CMK (cell line): ENCODE measurements at regions not wholly inside any gene's neighbourhood (a gene's known extent, or its start where the extent isn't known, plus 50 kb on each side); places are given as distances from the start of the nearest gene placed in this dataset.

Experiments used
- DNase-seq: peaks from one replicate; pipeline ENCODE4 v3.0.0-alpha.2; 2010; ENCODE audit warnings: low read depth

- no peak for DNase-seq
Measured at GRCh38 chr12:92614502-92614901, 88.3 kb upstream of the PLEKHG7 start.

- no peak for DNase-seq
Measured at GRCh38 chr12:92614001-92614400, 88.8 kb upstream of the PLEKHG7 start.

GRCh38 chr12:92612611-92613010, 90.2 kb upstream of the PLEKHG7 start:
- DNase-seq = no peak

- DNase-seq = no peak
Measured at GRCh38 chr12:92608151-92609091, 94.4 kb upstream of the PLEKHG7 start.

GRCh38 chr12:92606956-92607355, 95.8 kb upstream of the PLEKHG7 start:
- DNase-seq = no peak

GRCh38 chr12:92605621-92606170, 97.1 kb upstream of the PLEKHG7 start:
- DNase-seq = no peak

GRCh38 chr12:92604786-92605185, 98.0 kb upstream of the PLEKHG7 start:
- no peak for DNase-seq

GRCh38 chr12:92603741-92604432, 98.9 kb upstream of the PLEKHG7 start:
- no peak for DNase-seq

GRCh38 chr12:92602930-92603623, 99.7 kb upstream of the PLEKHG7 start:
- DNase-seq = no peak

GRCh38 chr12:92602476-92602875, 100.3 kb upstream of the PLEKHG7 start:
- no peak for DNase-seq

GRCh38 chr12:92601680-92602079, 101.1 kb upstream of the PLEKHG7 start:
- no peak for DNase-seq

GRCh38 chr12:92601176-92601575, 101.6 kb upstream of the PLEKHG7 start:
- DNase-seq = no peak

GRCh38 chr12:92600052-92600451, 102.7 kb upstream of the PLEKHG7 start:
- DNase-seq = no peak

- DNase-seq = no peak
Measured at GRCh38 chr12:92597997-92598396, 104.8 kb upstream of the PLEKHG7 start.

- no peak for DNase-seq
Measured at GRCh38 chr12:92597118-92597517, 105.7 kb upstream of the PLEKHG7 start.

- no peak for DNase-seq
Measured at GRCh38 chr12:92596383-92596782, 106.4 kb upstream of the PLEKHG7 start.

- no peak for DNase-seq
Measured at GRCh38 chr12:92595663-92596062, 107.1 kb upstream of the PLEKHG7 start.

GRCh38 chr12:92593734-92594402, 108.9 kb upstream of the PLEKHG7 start:
- DNase-seq = no peak

- no peak for DNase-seq
Measured at GRCh38 chr12:92585115-92585727, 117.6 kb upstream of the PLEKHG7 start.

GRCh38 chr12:92583910-92584309, 118.9 kb upstream of the PLEKHG7 start:
- no peak for DNase-seq

GRCh38 chr12:92582893-92583292, 119.9 kb upstream of the PLEKHG7 start:
- DNase-seq = no peak
